ENCODE measurements at regions not wholly inside any gene's neighbourhood (a gene's known extent, or its start where the extent isn't known, plus 50 kb on each side); places are given as distances from the start of the nearest gene placed in this dataset.

GRCh38 chr5:165066751-165067385 lies 1561.4 kb downstream of the MAT2B start:
- no peak for DNase-seq (ENCODE audit: extremely low read depth in 1 of 11, low read depth in 9 of 11, low spot score in 4 of 11)

GRCh38 chr5:165076686-165077085 lies 1571.3 kb downstream of the MAT2B start:
- no peak for DNase-seq (ENCODE audit: extremely low read depth in 1 of 11, low read depth in 9 of 11, low spot score in 4 of 11)

GRCh38 chr5:165079389-165079788 lies 1574.0 kb downstream of the MAT2B start:
- no peak for DNase-seq (ENCODE audit: extremely low read depth in 1 of 11, low read depth in 9 of 11, low spot score in 4 of 11)

GRCh38 chr5:165083394-165083793 lies 1578.0 kb downstream of the MAT2B start:
- DNase-seq (ENCODE audit: extremely low read depth in 1 of 11, low read depth in 9 of 11, low spot score in 4 of 11), result no peak

- no peak for DNase-seq (ENCODE audit: extremely low read depth in 1 of 11, low read depth in 9 of 11, low spot score in 4 of 11)
These were observed 1581.0 kb downstream of the MAT2B start for GRCh38 chr5:165086465-165086864.

GRCh38 chr5:165094782-165095181 lies 1589.4 kb downstream of the MAT2B start:
- DNase-seq (ENCODE audit: extremely low read depth in 1 of 11, low read depth in 9 of 11, low spot score in 4 of 11), result no peak

- DNase-seq (ENCODE audit: extremely low read depth in 1 of 11, low read depth in 9 of 11, low spot score in 4 of 11), result no peak
These were observed 1596.3 kb downstream of the MAT2B start for GRCh38 chr5:165101709-165102108.

GRCh38 chr5:165104611-165105010 lies 1599.2 kb downstream of the MAT2B start:
- DNase-seq (ENCODE audit: extremely low read depth in 1 of 11, low read depth in 9 of 11, low spot score in 4 of 11), result no peak

- no peak for DNase-seq (ENCODE audit: extremely low read depth in 1 of 11, low read depth in 9 of 11, low spot score in 4 of 11)
These were observed 1603.4 kb downstream of the MAT2B start for GRCh38 chr5:165108809-165109208.

- no peak for DNase-seq (ENCODE audit: extremely low read depth in 1 of 11, low read depth in 9 of 11, low spot score in 4 of 11)
These were observed 1613.8 kb downstream of the MAT2B start for GRCh38 chr5:165119175-165119574.

- DNase-seq (ENCODE audit: extremely low read depth in 1 of 11, low read depth in 9 of 11, low spot score in 4 of 11), result no peak
These were observed 1621.2 kb downstream of the MAT2B start for GRCh38 chr5:165126598-165126997.

GRCh38 chr5:165127941-165128340 lies 1622.5 kb downstream of the MAT2B start:
- no peak for DNase-seq (ENCODE audit: extremely low read depth in 1 of 11, low read depth in 9 of 11, low spot score in 4 of 11)

- DNase-seq (ENCODE audit: extremely low read depth in 1 of 11, low read depth in 9 of 11, low spot score in 4 of 11), result no peak
These were observed 1625.2 kb downstream of the MAT2B start for GRCh38 chr5:165130656-165131055.

GRCh38 chr5:165134155-165134554 lies 1628.7 kb downstream of the MAT2B start:
- DNase-seq (ENCODE audit: extremely low read depth in 1 of 11, low read depth in 9 of 11, low spot score in 4 of 11), result no peak

- DNase-seq (ENCODE audit: extremely low read depth in 1 of 11, low read depth in 9 of 11, low spot score in 4 of 11), result no peak
These were observed 1630.1 kb downstream of the MAT2B start for GRCh38 chr5:165135565-165135964.

GRCh38 chr5:165137701-165138100 lies 1632.3 kb downstream of the MAT2B start:
- DNase-seq (ENCODE audit: extremely low read depth in 1 of 11, low read depth in 9 of 11, low spot score in 4 of 11), result no peak

GRCh38 chr5:165138236-165138635 lies 1632.8 kb downstream of the MAT2B start:
- no peak for DNase-seq (ENCODE audit: extremely low read depth in 1 of 11, low read depth in 9 of 11, low spot score in 4 of 11)

- DNase-seq (ENCODE audit: extremely low read depth in 1 of 11, low read depth in 9 of 11, low spot score in 4 of 11), result no peak
These were observed 1633.8 kb downstream of the MAT2B start for GRCh38 chr5:165139262-165139661.

- no peak for DNase-seq (ENCODE audit: extremely low read depth in 1 of 11, low read depth in 9 of 11, low spot score in 4 of 11)
These were observed 1634.3 kb downstream of the MAT2B start for GRCh38 chr5:165139721-165140120.

- no peak for DNase-seq (ENCODE audit: extremely low read depth in 1 of 11, low read depth in 9 of 11, low spot score in 4 of 11)
These were observed 1638.3 kb downstream of the MAT2B start for GRCh38 chr5:165143741-165144140.

- no peak for DNase-seq (ENCODE audit: extremely low read depth in 1 of 11, low read depth in 9 of 11, low spot score in 4 of 11)
These were observed 1644.0 kb downstream of the MAT2B start for GRCh38 chr5:165149431-165149830.

- no peak for DNase-seq (ENCODE audit: extremely low read depth in 1 of 11, low read depth in 9 of 11, low spot score in 4 of 11)
These were observed 1646.6 kb downstream of the MAT2B start for GRCh38 chr5:165152058-165152457.

All from renal cortex interstitium (tissue), 11 donors.